Loucy (cell line): ENCODE measurements at regions not wholly inside any gene's neighbourhood (a gene's known extent, or its start where the extent isn't known, plus 50 kb on each side); places are given as distances from the start of the nearest gene placed in this dataset.

ENCODE experiments used
- H2AFZ ChIP-seq: fragments of 200-600 bp; sonication (generic); 2 replicates; pipeline ENCODE4 v1.6.0; 2016; ENCODE audit warnings: antibody characterized with exemption, mild to moderate bottlenecking, low read length, moderate library complexity
- H3F3A ChIP-seq: fragments of 200-600 bp; 2 replicates; pipeline ENCODE4 v1.6.0; 2016; ENCODE audit warnings: antibody characterized with exemption, low read depth, mild to moderate bottlenecking
- H3K27me3 ChIP-seq: fragments of 200-600 bp; sonication (generic); 2 replicates; pipeline ENCODE4 v1.6.1; 2014; ENCODE audit warnings: low read length, mild to moderate bottlenecking; ENCODE audit not compliant: insufficient read depth, poor library complexity, severe bottlenecking
- H3K36me3 ChIP-seq: fragments of 200-600 bp; sonication (generic); 2 replicates; pipeline ENCODE4 v1.6.1; 2016; ENCODE audit warnings: low read length; ENCODE audit not compliant: insufficient read depth
- H3K4me1 ChIP-seq: fragments of 200-600 bp; sonication (generic); 2 replicates; pipeline ENCODE4 v1.5.1; 2014; ENCODE audit warnings: low read length, mild to moderate bottlenecking; ENCODE audit not compliant: insufficient read depth, poor library complexity, severe bottlenecking
- H3K4me2 ChIP-seq: fragments of 200-600 bp; sonication (generic); 2 replicates; pipeline ENCODE4 v1.6.0; 2014; ENCODE audit warnings: antibody characterized with exemption, low read length, low read depth, mild to moderate bottlenecking; ENCODE audit not compliant: poor library complexity, severe bottlenecking
- H3K4me3 ChIP-seq: fragments of 200-600 bp; sonication (generic); 2 replicates; pipeline ENCODE4 v1.5.1; 2014; ENCODE audit warnings: low read length, mild to moderate bottlenecking, mixed read lengths; ENCODE audit not compliant: poor library complexity, severe bottlenecking
- H3K79me2 ChIP-seq: fragments of 200-600 bp; sonication (generic); 2 replicates; pipeline ENCODE4 v1.6.1; 2014; ENCODE audit warnings: low read length; ENCODE audit not compliant: insufficient read depth
- H3K9ac ChIP-seq: fragments of 200-600 bp; sonication (generic); 2 replicates; pipeline ENCODE4 v1.6.0; 2014; ENCODE audit warnings: mild to moderate bottlenecking, low read depth, low read length, moderate library complexity; ENCODE audit not compliant: poor library complexity, severe bottlenecking
- H3K9me2 ChIP-seq: fragments of 200-600 bp; sonication (generic); replicated peaks from 2 replicates; pipeline ENCODE4 v1.6.1; 2016; ENCODE audit warnings: low read depth, low read length, mixed read lengths
- H3K9me3 ChIP-seq: fragments of 200-600 bp; sonication (generic); 2 replicates; pipeline ENCODE4 v1.6.1; 2014; ENCODE audit warnings: mild to moderate bottlenecking, antibody characterized with exemption, low read length, low read depth; ENCODE audit not compliant: insufficient read depth
- H4K20me1 ChIP-seq: fragments of 200-600 bp; sonication (generic); 2 replicates; pipeline ENCODE4 v1.6.0; 2014; ENCODE audit warnings: antibody characterized with exemption, low read length, mild to moderate bottlenecking; ENCODE audit not compliant: insufficient read depth, poor library complexity, severe bottlenecking
- CTCF ChIP-seq: fragments of 200-600 bp; sonication (generic); conservative IDR thresholded peaks from 2 replicates; pipeline ENCODE4 v1.5.1; 2014; ENCODE audit warnings: mild to moderate bottlenecking, antibody characterized with exemption, low read length
- EZH2phosphoT487 ChIP-seq: fragments of 200-600 bp; IDR thresholded peaks from 2 replicates; pipeline ENCODE4 v1.6.1; 2018; ENCODE audit warnings: antibody characterized with exemption, mild to moderate bottlenecking, moderate library complexity, borderline replicate concordance

GRCh38 chr2:104650405-104650996 lies 203.4 kb upstream of the POU3F3 start:
- TF ChIP-seq CTCF, result no peak
- no peak for TF ChIP-seq EZH2phosphoT487
- H3K27me3 ChIP-seq, result no peaks in the 10 kb centered on the region

GRCh38 chr2:104654811-104655210 lies 199.1 kb upstream of the POU3F3 start:
- H3K79me2 ChIP-seq, result no peaks in the 10 kb centered on the region
- TF ChIP-seq EZH2phosphoT487 (no peak), CTCF (no peak)
- H3K4me1 ChIP-seq, result peaks cover 34% of the 10 kb centered on the region
- H2AFZ ChIP-seq, result 0 out of 2 replicates have a peak overlapping the region, but pooled peaks have one; percentile 32
- no peaks in the 10 kb centered on the region for H3F3A ChIP-seq
- H3K36me3 ChIP-seq, result no peaks in the 10 kb centered on the region
- H4K20me1 ChIP-seq, result no peaks in the 10 kb centered on the region
- no peaks in the 10 kb centered on the region for H3K9me2 ChIP-seq
- H3K4me3 ChIP-seq, result no peak overlapping the region
- no peaks in the 10 kb centered on the region for H3K9me3 ChIP-seq
- no peak overlapping the region for H3K9ac ChIP-seq
- H3K4me2 ChIP-seq, result no peak overlapping the region
- no peaks in the 10 kb centered on the region for H3K27me3 ChIP-seq

More at GRCh38 chr2:104650405-104650996, 203.4 kb upstream of the POU3F3 start:
- H2AFZ ChIP-seq, result no peak overlapping the region
- no peaks in the 10 kb centered on the region for H3K79me2 ChIP-seq
- peaks cover 20% of the 10 kb centered on the region for H3K4me1 ChIP-seq
- no peaks in the 10 kb centered on the region for H4K20me1 ChIP-seq
- H3F3A ChIP-seq, result no peaks in the 10 kb centered on the region
- H3K9me2 ChIP-seq, result no peaks in the 10 kb centered on the region
- H3K9ac ChIP-seq, result no peak overlapping the region
- H3K9me3 ChIP-seq, result no peaks in the 10 kb centered on the region
- H3K4me3 ChIP-seq, result no peak overlapping the region
- no peak overlapping the region for H3K4me2 ChIP-seq
- no peaks in the 10 kb centered on the region for H3K36me3 ChIP-seq

GRCh38 chr2:104656571-104657163 lies 197.2 kb upstream of the POU3F3 start:
- Histone ChIP-seq H3K4me2 (no peak overlapping the region), H3K4me3 (no peak overlapping the region), H3K4me1 (peaks cover 41% of the 10 kb centered on the region), H3F3A (no peaks in the 10 kb centered on the region), H3K27me3 (no peaks in the 10 kb centered on the region), H3K9me3 (no peaks in the 10 kb centered on the region), H4K20me1 (no peaks in the 10 kb centered on the region), H3K9ac (no peak overlapping the region), H3K79me2 (no peaks in the 10 kb centered on the region), H3K36me3 (no peaks in the 10 kb centered on the region), H2AFZ (no peak overlapping the region), H3K9me2 (no peaks in the 10 kb centered on the region)
- no peak for TF ChIP-seq EZH2phosphoT487
- no peak for TF ChIP-seq CTCF
